ENCODE measurements at regions not wholly inside any gene's neighbourhood (a gene's known extent, or its start where the extent isn't known, plus 50 kb on each side); places are given as distances from the start of the nearest gene placed in this dataset.

DNA sequence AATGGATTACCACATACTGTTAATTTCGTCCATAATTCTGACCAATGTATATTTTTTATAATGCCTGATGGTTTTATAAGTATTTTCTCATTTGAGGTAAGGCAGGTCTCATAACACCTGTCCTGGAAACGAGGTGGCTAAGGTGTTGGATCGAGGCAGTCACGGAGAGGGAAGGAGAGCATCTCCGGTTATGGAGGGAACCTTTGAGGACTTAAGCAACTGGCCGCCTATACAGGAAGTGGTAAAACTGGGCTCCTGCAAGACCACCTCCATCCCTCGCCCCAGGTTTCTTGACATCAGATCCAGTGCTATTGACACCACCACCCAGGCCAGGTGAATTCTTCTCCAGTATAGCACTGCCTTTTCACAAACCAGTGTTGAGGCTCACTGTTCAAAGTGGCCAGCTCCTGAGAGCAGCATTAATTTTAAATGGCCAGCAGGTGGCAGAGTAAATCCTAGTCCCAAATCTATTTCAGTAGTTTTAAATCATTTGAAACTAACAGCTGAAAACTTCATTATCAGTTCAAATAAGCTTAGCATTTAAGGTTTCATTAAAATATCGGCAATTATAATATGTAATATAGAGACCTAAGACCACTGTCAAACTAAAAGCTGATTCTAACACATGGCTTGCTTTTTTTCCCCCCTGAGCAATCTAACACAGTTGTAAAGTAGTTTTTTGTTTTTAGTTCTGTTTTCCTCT is 100.8 kb downstream of the PPM1A start:
- Histone ChIP-seq H3K27me3 (no peaks in the 10 kb centered on the region), H3K4me1 (no peaks in the 10 kb centered on the region), H3K9me3 (no peaks in the 10 kb centered on the region), H3K27ac (no peak overlapping the region), H3K36me3 (no peaks in the 10 kb centered on the region), H3K4me3 (no peak overlapping the region)
- DNase-seq = no peak
- TF ChIP-seq, protein P1, sequence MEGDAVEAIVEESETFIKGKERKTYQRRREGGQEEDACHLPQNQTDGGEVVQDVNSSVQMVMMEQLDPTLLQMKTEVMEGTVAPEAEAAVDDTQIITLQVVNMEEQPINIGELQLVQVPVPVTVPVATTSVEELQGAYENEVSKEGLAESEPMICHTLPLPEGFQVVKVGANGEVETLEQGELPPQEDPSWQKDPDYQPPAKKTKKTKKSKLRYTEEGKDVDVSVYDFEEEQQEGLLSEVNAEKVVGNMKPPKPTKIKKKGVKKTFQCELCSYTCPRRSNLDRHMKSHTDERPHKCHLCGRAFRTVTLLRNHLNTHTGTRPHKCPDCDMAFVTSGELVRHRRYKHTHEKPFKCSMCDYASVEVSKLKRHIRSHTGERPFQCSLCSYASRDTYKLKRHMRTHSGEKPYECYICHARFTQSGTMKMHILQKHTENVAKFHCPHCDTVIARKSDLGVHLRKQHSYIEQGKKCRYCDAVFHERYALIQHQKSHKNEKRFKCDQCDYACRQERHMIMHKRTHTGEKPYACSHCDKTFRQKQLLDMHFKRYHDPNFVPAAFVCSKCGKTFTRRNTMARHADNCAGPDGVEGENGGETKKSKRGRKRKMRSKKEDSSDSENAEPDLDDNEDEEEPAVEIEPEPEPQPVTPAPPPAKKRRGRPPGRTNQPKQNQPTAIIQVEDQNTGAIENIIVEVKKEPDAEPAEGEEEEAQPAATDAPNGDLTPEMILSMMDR (IDR thresholded peaks at IDR 0.05) = peak; percentile 37 to 59 (median 54)
- TF ChIP-seq POLR2A (IDR thresholded peaks at IDR 0.05) = no peak
- intact Hi-C loops (cut with DNase I; ENCODE audit: low total_unique reads) = no loop called here

DNA sequence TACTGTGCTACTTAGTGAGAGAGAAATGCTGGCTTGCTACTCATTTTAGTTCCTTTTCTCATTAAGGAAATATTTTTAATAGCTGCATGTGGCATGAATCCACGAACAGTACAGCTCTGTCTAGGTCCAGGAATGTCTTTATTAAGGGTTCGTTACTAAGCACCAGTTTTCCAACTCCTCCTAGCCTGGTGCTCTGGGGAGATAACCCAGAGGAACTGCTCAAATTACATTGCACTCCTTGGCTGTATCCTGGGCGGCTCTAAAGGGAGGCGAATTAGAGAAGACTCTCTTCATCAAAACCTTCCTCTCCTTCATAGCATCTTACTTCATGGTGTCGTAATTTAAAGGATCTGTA is 101.3 kb downstream of the PPM1A start:
- intact Hi-C loops (cut with DNase I; ENCODE audit: low total_unique reads) = no loop called here
- Histone ChIP-seq H3K9me3 (no peaks in the 10 kb centered on the region), H3K36me3 (no peaks in the 10 kb centered on the region), H3K27me3 (no peaks in the 10 kb centered on the region), H3K4me3 (no peak overlapping the region), H3K27ac (no peak overlapping the region), H3K4me1 (no peaks in the 10 kb centered on the region)
- no peak for DNase-seq
- no peak for TF ChIP-seq POLR2A (IDR thresholded peaks at IDR 0.05)
- TF ChIP-seq, protein P1 (IDR thresholded peaks at IDR 0.05) = no peak

DNA sequence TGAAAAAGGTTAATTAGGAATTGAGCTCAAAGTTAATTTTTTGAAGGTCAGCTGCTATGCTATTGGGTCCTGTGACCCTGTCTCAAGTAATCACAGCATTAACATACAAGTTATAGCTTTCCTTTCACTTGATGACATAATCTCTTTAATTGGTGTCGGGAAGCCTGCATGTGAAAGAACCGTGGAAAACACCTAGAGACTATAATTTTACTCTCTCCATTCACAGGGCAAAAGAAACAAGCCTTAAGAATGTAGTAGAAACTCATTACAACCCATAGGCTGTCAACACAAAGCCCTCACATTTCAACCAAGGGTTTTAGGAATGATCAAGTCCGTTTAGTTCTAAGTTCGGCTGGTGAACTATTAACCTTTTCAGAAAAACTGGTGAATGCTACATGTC is 104.4 kb downstream of the PPM1A start:
- Histone ChIP-seq H3K4me1 (no peaks in the 10 kb centered on the region), H3K27ac (no peak overlapping the region), H3K4me3 (no peak overlapping the region), H3K27me3 (no peaks in the 10 kb centered on the region), H3K9me3 (no peaks in the 10 kb centered on the region), H3K36me3 (no peaks in the 10 kb centered on the region)
- intact Hi-C loops (cut with DNase I; ENCODE audit: low total_unique reads) = no loop called here
- TF ChIP-seq, protein P1 (IDR thresholded peaks at IDR 0.05) = no peak
- no peak for TF ChIP-seq POLR2A (IDR thresholded peaks at IDR 0.05)
- DNase-seq = no peak

DNA sequence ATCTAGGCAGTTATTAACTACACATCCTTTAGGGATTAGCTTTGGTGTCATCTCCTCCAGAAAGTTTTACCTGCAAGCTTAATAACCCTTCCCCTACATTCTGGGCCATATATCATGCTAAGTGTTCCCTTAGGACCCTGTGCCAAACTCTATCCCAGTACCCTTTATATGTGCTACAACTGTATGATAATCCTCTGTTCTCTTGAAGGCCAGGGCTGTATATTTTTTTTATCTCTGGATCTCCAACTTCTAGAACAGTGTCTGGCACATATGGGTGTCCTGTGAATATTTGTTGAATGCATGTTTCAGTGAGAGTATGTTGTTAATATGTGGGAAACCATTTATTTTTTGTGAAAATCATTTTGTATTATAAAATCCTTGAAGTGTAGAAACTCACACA is 106.7 kb downstream of the PPM1A start:
- TF ChIP-seq, protein P1 (IDR thresholded peaks at IDR 0.05) = no peak
- TF ChIP-seq POLR2A (IDR thresholded peaks at IDR 0.05) = no peak
- intact Hi-C loops (cut with DNase I; ENCODE audit: low total_unique reads) = no loop called here
- Histone ChIP-seq H3K9me3 (no peaks in the 10 kb centered on the region), H3K4me1 (no peaks in the 10 kb centered on the region), H3K4me3 (no peak overlapping the region), H3K27me3 (no peaks in the 10 kb centered on the region), H3K27ac (no peak overlapping the region), H3K36me3 (no peaks in the 10 kb centered on the region)
- DNase-seq = no peak

DNA sequence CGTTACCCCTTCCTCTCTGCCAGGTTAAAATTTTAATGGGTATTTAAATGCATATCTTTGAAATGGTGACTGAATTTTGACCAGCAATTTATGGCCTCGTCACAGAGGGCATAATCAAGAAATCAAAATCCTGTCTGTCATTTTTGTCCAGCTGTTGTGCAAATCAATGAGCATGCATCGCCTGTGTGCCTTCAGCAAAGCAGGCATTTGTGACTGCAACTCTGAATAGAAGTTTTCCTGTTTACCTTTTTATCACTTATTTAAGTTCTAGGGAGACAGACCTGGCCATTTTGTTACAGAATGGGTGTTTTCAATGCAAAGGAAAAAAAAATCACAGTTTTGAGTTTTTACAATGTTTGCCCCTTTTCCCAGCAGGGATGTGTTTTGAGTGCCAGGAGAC is 107.4 kb downstream of the PPM1A start:
- no peaks in the 10 kb centered on the region for H3K36me3 ChIP-seq
- intact Hi-C loops (cut with DNase I; ENCODE audit: low total_unique reads) = no loop called here
- no peak overlapping the region for H3K27ac ChIP-seq
- H3K9me3 ChIP-seq = no peaks in the 10 kb centered on the region
- H3K4me3 ChIP-seq = no peak overlapping the region
- TF ChIP-seq, protein P1 (IDR thresholded peaks at IDR 0.05) = no peak
- TF ChIP-seq POLR2A (IDR thresholded peaks at IDR 0.05) = no peak
- no peaks in the 10 kb centered on the region for H3K4me1 ChIP-seq
- DNase-seq = no peak
- no peaks in the 10 kb centered on the region for H3K27me3 ChIP-seq

All from uterus (tissue), 3 donors.